ENCODE measurements at regions not wholly inside any gene's neighbourhood (a gene's known extent, or its start where the extent isn't known, plus 50 kb on each side); places are given as distances from the start of the nearest gene placed in this dataset.

- Histone ChIP-seq H3K14ac (replicated peaks; ENCODE audit: low read depth, low read length) (no peak overlapping the region), H2BK15ac (ENCODE audit: low read depth, low read length) (no peak overlapping the region), H4K20me1 (ENCODE audit: insufficient read depth, low read length) (no peaks in the 10 kb centered on the region), H2BK20ac (ENCODE audit: low read depth, low read length) (no peak overlapping the region), H3K4me3 (ENCODE audit: insufficient read depth, low read depth, low read length) (no peak overlapping the region), H3K23ac (ENCODE audit: low read depth, low read length) (no peak overlapping the region), H2BK5ac (ENCODE audit: low read depth, low read length, poor library complexity, severe bottlenecking) (no peak overlapping the region), H3K4me2 (ENCODE audit: low read depth, low read length) (no peak overlapping the region), H3K18ac (ENCODE audit: low read depth, low read length) (no peak overlapping the region), H3K9me3 (ENCODE audit: control insufficient read depth, insufficient read depth, low read length) (no peaks in the 10 kb centered on the region), H2AK9ac (replicated peaks; ENCODE audit: low read depth, low read length, poor library complexity) (no peak overlapping the region), H3K56ac (ENCODE audit: extremely low read depth, insufficient read depth, low read length) (no peak overlapping the region), H3K9me1 (ENCODE audit: insufficient read depth, low read length) (peaks cover 5% of the 10 kb centered on the region; the same call in 1 of the 2 replicates), H2AK5ac (ENCODE audit: low read depth, low read length) (no peak overlapping the region), H2BK120ac (ENCODE audit: low read depth, low read length) (no peak overlapping the region), H4K91ac (ENCODE audit: insufficient read depth, low read depth, low read length) (no peak overlapping the region), H3K36me3 (ENCODE audit: control insufficient read depth, insufficient read depth, low read length) (peaks cover 5% of the 10 kb centered on the region; the same call in 1 of the 2 replicates), H3K27ac (ENCODE audit: insufficient read depth, low read length) (no peak overlapping the region), H3K27me3 (ENCODE audit: control insufficient read depth, insufficient read depth, low read length) (no peaks in the 10 kb centered on the region), H4K5ac (ENCODE audit: low read depth, low read length) (no peak overlapping the region), H4K8ac (ENCODE audit: low read depth in 2 of 2, low read length in 2 of 2) (no peak overlapping the region), H3K4ac (ENCODE audit: low read depth, low read length) (no peak overlapping the region), H2AFZ (replicated peaks; ENCODE audit: low read length, poor library complexity) (no peak overlapping the region), H3K9ac (ENCODE audit: low read depth, low read length) (no peak overlapping the region), H3K4me1 (ENCODE audit: control insufficient read depth, insufficient read depth, low read length) (no peaks in the 10 kb centered on the region), H3K79me1 (ENCODE audit: low read depth in 1 of 2, low read length in 2 of 2) (no peaks in the 10 kb centered on the region)
- ChIA-PET POLR2A (ENCODE audit: unreplicated experiment) (no interaction called here), CTCF (no interaction called here)
- intact Hi-C loops (cut with micrococcal nuclease) (no loop called here), in situ Hi-C loops (cut with MboI; ENCODE audit: low sequenced_read_pairs) (no loop called here), dilution Hi-C loops (cut with HindIII; ENCODE audit: low sequenced_read_pairs, unreplicated experiment) (no loop called here)
- BruUV-seq (replicated peaks): no TSS peak
- 100% methylated on average over 1 of the region's 10 CpGs; no CpG with 5 or more reads in 1 of the 2 experiments for WGBS, 2 experiments (ENCODE audit: extremely low coverage in 2 of 2, insufficient read length in 1 of 2)
- DNase-seq (no peak), ATAC-seq (ENCODE audit: low read depth) (no peak)
- no peak for TF ChIP-seq BHLHE40 (IDR thresholded peaks at IDR 0.05; ENCODE audit: low read depth, low read length)
- no peak for TF ChIP-seq POLR2A (IDR thresholded peaks at IDR 0.05; ENCODE audit: low read depth, low read length)
- TF ChIP-seq, protein P1, sequence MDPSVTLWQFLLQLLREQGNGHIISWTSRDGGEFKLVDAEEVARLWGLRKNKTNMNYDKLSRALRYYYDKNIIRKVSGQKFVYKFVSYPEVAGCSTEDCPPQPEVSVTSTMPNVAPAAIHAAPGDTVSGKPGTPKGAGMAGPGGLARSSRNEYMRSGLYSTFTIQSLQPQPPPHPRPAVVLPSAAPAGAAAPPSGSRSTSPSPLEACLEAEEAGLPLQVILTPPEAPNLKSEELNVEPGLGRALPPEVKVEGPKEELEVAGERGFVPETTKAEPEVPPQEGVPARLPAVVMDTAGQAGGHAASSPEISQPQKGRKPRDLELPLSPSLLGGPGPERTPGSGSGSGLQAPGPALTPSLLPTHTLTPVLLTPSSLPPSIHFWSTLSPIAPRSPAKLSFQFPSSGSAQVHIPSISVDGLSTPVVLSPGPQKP (IDR thresholded peaks at IDR 0.05; ENCODE audit: borderline replicate concordance, low read depth, low read length): no peak
- no peak for TF ChIP-seq FOS (IDR thresholded peaks at IDR 0.05; ENCODE audit: low read depth, low read length)
- TF ChIP-seq, protein P2, sequence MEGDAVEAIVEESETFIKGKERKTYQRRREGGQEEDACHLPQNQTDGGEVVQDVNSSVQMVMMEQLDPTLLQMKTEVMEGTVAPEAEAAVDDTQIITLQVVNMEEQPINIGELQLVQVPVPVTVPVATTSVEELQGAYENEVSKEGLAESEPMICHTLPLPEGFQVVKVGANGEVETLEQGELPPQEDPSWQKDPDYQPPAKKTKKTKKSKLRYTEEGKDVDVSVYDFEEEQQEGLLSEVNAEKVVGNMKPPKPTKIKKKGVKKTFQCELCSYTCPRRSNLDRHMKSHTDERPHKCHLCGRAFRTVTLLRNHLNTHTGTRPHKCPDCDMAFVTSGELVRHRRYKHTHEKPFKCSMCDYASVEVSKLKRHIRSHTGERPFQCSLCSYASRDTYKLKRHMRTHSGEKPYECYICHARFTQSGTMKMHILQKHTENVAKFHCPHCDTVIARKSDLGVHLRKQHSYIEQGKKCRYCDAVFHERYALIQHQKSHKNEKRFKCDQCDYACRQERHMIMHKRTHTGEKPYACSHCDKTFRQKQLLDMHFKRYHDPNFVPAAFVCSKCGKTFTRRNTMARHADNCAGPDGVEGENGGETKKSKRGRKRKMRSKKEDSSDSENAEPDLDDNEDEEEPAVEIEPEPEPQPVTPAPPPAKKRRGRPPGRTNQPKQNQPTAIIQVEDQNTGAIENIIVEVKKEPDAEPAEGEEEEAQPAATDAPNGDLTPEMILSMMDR (conservative IDR thresholded peaks at IDR 0.05; ENCODE audit: low read depth, low read length): no peak
Measured at GRCh38 chr6:165793287-165793825, 130.3 kb upstream of the PDE10A start.
